Right lobe of liver (tissue), 6 donors: ENCODE measurements at regions not wholly inside any gene's neighbourhood (a gene's known extent, or its start where the extent isn't known, plus 50 kb on each side); places are given as distances from the start of the nearest gene placed in this dataset.

Source experiments
- ATAC-seq, 4 donors: fragments of 200-7000 bp; cut with Tn5 transposase; one replicate each; pipeline ENCODE4 v1.9.1; 2020; ENCODE audit warnings: mild to moderate bottlenecking in 4 of 4, moderate library complexity in 4 of 4
- DNase-seq, 3 donors: peaks; one replicate each; pipeline ENCODE4 v3.0.0-alpha.2; 2020
- H3K27ac ChIP-seq, 3 donors: fragments of 200-600 bp; one replicate each; pipeline ENCODE4 v1.8.0; 2022
- H3K27me3 ChIP-seq, 2 donors: fragments of 200-600 bp; one replicate each; pipeline ENCODE4 v1.8.0; 2022
- H3K36me3 ChIP-seq, 4 donors: fragments of 200-600 bp; sonication (generic) in 1 of 4; one replicate each; pipeline versions ENCODE4 v1.5.1 to v1.8.0; 2017 to 2022; ENCODE audit warnings: control low read depth in 1 of 4
- H3K4me1 ChIP-seq, 4 donors: fragments of 200-600 bp; sonication (generic) in 1 of 4; one replicate each; pipeline versions ENCODE4 v1.5.1 to v1.8.0; 2017 to 2022; ENCODE audit warnings: control low read depth in 1 of 4
- H3K4me3 ChIP-seq, 3 donors: fragments of 200-600 bp; one replicate each; pipeline ENCODE4 v1.8.0; 2022
- H3K9me3 ChIP-seq, 4 donors: fragments of 200-600 bp; sonication (generic) in 1 of 4; one replicate each; pipeline versions ENCODE4 v1.5.1 to v1.8.0; 2017 to 2022; ENCODE audit warnings: control low read depth in 1 of 4
- CTCF ChIP-seq, 4 donors: fragments of 200-600 bp in 3 of 4; fragments of 450-650 bp in 1 of 4; IDR thresholded peaks; one replicate each; pipeline versions ENCODE4 v1.5.1 to v1.8.0; 2016 to 2022; ENCODE audit warnings: antibody characterized with exemption in 4 of 4, mild to moderate bottlenecking in 2 of 4
- POLR2A ChIP-seq: fragments of 450-650 bp; IDR thresholded peaks from one replicate; pipeline ENCODE4 v1.6.1; 2017; ENCODE audit warnings: antibody characterized with exemption, mild to moderate bottlenecking
- WGBS: methylation state at CpG from one replicate; pipeline ENCODE4 v1.1.6; 2018; ENCODE audit warnings: low coverage, low lambda C conversion rate; ENCODE audit not compliant: insufficient coverage; ENCODE audit errors: missing lambda C conversion rate; 5-methylcytosine and 5-hydroxymethylcytosine counted together
- intact Hi-C, 2 donors: fragments of 100-400 bp; cut with DNase I; formaldehyde crosslinking; loops; one replicate each; pipeline versions ENCODE4 v1.11.2 to v1.14.1; 2022
- donor health status: DM: no; HTN: yes; CAD: no.
- donor health status: DM: no; HTN: no; CAD: no.
- donor health status: DM: no; HTN: no; CAD: no.
- donor health status: DM: no; HTN: yes; CAD: no.
- donor health status: DM: no; HTN: yes; CAD: no.

DNA sequence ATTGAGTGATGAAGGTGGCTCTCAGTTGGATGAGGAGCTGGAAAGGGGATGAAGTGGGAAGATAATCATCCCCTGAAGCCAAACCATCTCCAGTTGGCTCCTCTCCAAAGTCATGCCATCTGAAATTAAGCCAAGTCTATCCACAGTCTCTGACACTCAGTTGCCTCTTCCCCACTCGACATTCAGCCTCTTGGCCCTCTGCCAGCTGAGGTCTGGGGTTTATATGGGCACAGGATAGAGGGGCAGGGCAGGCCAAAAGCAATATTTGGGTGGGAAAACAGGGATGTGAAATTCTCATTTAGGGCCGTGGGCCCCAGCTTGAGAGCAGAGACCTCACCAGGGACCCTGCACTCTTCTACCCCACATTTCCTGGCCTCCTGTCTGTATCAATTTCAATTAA lies 85.9 kb downstream of the SLITRK1 start:
- Histone ChIP-seq H3K4me1 (no peaks in the 10 kb centered on the region), H3K36me3 (no peaks in the 10 kb centered on the region), H3K27ac (no peak overlapping the region), H3K4me3 (no peak overlapping the region), H3K27me3 (no peaks in the 10 kb centered on the region), H3K9me3 (no peaks in the 10 kb centered on the region)
- peak in 1 of 3 donors; percentile 38 for DNase-seq
- WGBS: 39% methylated on average over 2 of the region's 2 CpGs
- intact Hi-C loops: no loop called here
- no peak for TF ChIP-seq POLR2A
- ATAC-seq: no peak

- 81% methylated on average over 2 of the region's 2 CpGs for WGBS
- intact Hi-C loops: no loop called here
- TF ChIP-seq CTCF (IDR thresholded peaks at IDR 0.05) (no peak), POLR2A (no peak)
- no peak overlapping the region for H3K4me3 ChIP-seq
- H3K9me3 ChIP-seq: no peaks in the 10 kb centered on the region
- DNase-seq (no peak), ATAC-seq (no peak)
- H3K36me3 ChIP-seq: no peaks in the 10 kb centered on the region
- H3K4me1 ChIP-seq: no peaks in the 10 kb centered on the region
- no peak overlapping the region for H3K27ac ChIP-seq
- peaks cover 0 to 6% of the 10 kb centered on the region in 2 donors for H3K27me3 ChIP-seq
These were observed 87.7 kb downstream of the SLITRK1 start for GRCh38 chr13:83794583-83794982.

DNA sequence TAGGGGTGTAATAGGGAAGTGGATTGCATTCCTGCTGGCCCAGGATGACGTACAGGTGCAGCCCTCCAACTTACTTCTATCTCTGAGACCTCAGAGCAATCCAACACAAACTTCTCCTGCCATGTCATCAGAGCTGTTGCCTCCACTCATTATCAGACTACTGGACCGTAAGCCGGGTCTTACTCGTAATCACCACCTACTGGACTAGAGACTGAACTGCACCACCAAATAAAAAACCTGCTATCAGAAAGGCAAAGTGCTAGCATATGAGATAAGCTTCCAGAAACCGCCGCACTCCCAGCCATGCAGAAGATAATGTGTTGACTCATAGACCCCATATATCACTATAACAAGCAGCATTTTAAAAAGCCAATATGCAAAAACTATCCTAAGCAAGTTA lies 102.0 kb downstream of the SLITRK1 start:
- Histone ChIP-seq H3K4me3 (no peak overlapping the region), H3K27ac (no peak overlapping the region), H3K4me1 (no peaks in the 10 kb centered on the region), H3K36me3 (no peaks in the 10 kb centered on the region), H3K9me3 (no peaks in the 10 kb centered on the region), H3K27me3 (no peaks in the 10 kb centered on the region)
- 38% methylated on average over 6 of the region's 6 CpGs for WGBS
- no peak for TF ChIP-seq POLR2A
- TF ChIP-seq CTCF (IDR thresholded peaks at IDR 0.05): peak in 3 of 4 donors; percentile 13 to 30 (median 16)
- ATAC-seq: peak; percentile 42 to 54 (median 50)
- intact Hi-C loops: no loop called here
- DNase-seq: no peak

GRCh38 chr13:83773961-83774360 lies 108.3 kb downstream of the SLITRK1 start:
- H3K9me3 ChIP-seq: no peaks in the 10 kb centered on the region
- 20% methylated on average over 2 of the region's 2 CpGs for WGBS
- H3K4me3 ChIP-seq: no peak overlapping the region
- intact Hi-C loops: no loop called here
- ATAC-seq (no peak), DNase-seq (no peak)
- TF ChIP-seq POLR2A (no peak), CTCF (IDR thresholded peaks at IDR 0.05) (no peak)
- no peaks in the 10 kb centered on the region for H3K4me1 ChIP-seq
- H3K27ac ChIP-seq: no peak overlapping the region
- no peaks in the 10 kb centered on the region for H3K36me3 ChIP-seq
- H3K27me3 ChIP-seq: no peaks in the 10 kb centered on the region

GRCh38 chr13:83765796-83766195 lies 116.5 kb downstream of the SLITRK1 start:
- Histone ChIP-seq H3K36me3 (no peaks in the 10 kb centered on the region), H3K27ac (no peak overlapping the region), H3K27me3 (no peaks in the 10 kb centered on the region), H3K4me1 (no peaks in the 10 kb centered on the region), H3K9me3 (no peaks in the 10 kb centered on the region), H3K4me3 (no peak overlapping the region)
- DNase-seq (no peak), ATAC-seq (no peak)
- TF ChIP-seq CTCF (IDR thresholded peaks at IDR 0.05) (no peak), POLR2A (no peak)
- intact Hi-C loops: no loop called here
- WGBS: 40% methylated on average over 1 of the region's 1 CpG
